Left ventricle myocardium superior (tissue), 1 donor: ENCODE measurements at regions not wholly inside any gene's neighbourhood (a gene's known extent, or its start where the extent isn't known, plus 50 kb on each side); places are given as distances from the start of the nearest gene placed in this dataset.
"Not testable (repeated sequence)": the region's sequence is repeated elsewhere in the genome, so short reads cannot be mapped to it uniquely, and the experiment has no call there.

Experiments
- ATAC-seq: fragments of 200-7000 bp; cut with Tn5 transposase; one replicate; pipeline ENCODE4 v1.9.1; 2020; ENCODE audit warnings: mild to moderate bottlenecking, moderate library complexity
- DNase-seq: peaks from one replicate; pipeline ENCODE4 v3.0.0-alpha.2; 2020
- intact Hi-C: fragments of 100-400 bp; cut with micrococcal nuclease; formaldehyde crosslinking; loops from one replicate; pipeline ENCODE4 v1.11.0; 2022
- donor health status: DM: no; HTN: yes; CAD: no; lungs with severe emphysema.

DNA sequence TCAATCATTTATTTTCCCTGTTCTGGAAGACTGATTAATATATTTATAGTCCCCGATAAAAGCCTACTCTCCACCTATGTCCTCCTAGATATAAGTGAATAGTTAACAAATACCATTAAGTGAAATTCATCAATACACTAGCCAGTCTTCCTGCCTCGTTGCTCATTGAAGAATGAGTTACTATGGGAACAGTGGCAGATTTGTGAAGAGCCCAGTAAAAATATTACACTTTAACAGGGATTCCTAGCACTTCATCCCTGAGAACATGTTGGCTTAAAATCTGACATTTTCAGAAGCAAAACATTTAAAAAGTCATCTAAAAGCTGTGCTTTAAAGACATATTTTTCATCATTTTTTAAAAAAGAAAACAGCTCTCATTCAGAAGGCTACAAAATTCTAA lies 848.7 kb upstream of the NXPH2 start:
- ATAC-seq (no peak), DNase-seq (no peak)
- intact Hi-C loops, result no loop called here

DNA sequence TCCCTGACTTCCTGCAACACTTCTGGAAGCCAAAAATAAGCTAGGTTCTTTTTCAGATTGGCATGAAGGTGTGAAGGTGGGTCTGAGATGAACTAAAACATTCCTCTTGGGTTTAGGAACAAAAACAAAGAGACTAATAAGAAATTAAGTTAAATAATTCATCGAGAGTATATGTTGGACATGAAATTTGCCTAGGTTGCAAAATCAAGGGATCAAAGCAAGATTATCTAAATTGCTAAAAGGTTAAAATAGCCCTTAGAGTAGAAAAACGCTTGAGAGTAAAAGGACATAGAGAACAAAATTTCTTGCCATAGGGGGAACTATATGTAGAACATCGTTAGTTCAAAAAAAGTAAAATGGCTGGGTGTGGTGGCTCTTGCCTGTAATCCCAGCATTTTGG lies 845.9 kb upstream of the NXPH2 start:
- DNase-seq (no peak), ATAC-seq (no peak)
- intact Hi-C loops, result no loop called here

DNA sequence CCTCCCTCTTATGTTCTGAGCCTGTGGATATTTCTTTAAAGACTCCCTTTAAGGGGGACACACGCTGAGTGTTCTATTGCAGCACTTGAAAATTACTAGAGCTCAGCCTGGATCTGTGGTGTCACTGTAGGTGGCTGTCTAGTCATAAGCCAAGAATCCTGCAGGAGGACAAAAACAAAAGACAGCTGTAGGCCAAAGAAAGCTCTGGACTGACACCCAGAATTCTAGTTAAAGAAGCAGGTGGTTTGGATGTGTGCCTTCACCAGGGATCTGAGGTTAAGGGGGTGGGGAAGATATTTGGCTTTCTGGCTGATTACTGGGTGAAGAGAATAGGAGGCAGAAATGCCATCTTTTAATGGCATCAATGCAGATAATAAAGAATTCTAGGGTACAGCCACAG lies 842.5 kb upstream of the NXPH2 start:
- intact Hi-C loops, result no loop called here
- ATAC-seq (no peak), DNase-seq (no peak)

DNA sequence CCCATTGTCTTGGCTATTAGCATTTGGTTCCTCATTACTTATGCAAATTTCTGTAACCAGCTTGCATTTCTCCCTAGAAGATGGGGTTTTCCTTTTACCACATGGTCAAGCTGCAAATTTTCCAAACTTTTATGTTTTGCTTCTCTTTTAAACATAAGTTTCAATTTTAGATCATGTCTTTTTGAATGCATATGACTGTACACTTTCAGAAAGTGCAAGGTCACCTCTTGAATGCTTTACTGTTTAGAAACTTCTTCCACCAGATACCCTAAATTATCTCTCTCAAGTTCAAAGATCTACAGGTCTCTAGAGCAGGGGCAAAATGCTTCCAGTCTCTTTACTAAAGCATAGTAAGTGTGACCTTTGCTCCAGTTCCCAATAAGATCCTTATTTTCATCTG lies 837.6 kb upstream of the NXPH2 start:
- intact Hi-C loops, result no loop called here
- no peak for ATAC-seq
- DNase-seq, result no peak

DNA sequence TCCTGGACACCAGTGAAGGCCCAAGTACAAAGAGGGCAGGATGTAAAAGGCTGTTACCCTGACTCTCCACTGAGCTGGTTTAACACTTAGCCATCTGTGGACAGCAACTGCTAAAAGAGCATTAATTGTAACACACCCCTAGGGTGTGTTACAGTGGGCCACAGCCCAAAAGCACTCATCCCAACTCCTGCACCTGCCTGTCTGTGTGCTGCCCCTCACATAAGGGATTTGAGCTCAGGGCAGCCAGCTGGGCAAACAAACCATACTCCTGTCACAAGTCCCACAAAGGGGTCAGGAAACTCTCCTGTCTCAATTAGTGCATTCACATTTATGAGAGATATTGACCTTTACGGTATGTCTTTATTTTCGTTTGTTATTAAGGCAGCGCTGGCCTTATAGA lies 833.1 kb upstream of the NXPH2 start:
- no peak for ATAC-seq
- intact Hi-C loops, result no loop called here
- no peak for DNase-seq

DNA sequence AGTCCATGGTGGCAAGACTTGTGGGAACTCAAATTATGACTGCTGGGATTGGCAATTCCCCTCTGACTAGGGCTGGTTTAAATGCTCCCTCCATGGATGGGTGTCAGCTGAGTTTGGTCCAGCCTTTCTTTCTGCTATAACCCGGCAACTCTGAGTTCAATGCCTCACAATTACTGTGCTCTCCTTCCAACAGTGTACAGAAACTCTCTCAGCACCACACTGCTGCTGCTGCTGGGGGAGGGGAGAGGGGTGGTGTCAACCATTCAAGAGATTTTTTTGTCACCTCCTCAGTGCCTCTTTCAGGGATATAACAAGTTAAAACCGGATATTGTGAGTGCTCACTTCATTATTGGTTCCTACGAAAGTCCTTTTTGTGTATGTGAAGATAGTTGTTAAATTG lies 830.3 kb upstream of the NXPH2 start:
- DNase-seq (no peak), ATAC-seq (no peak)
- intact Hi-C loops, result no loop called here

DNA sequence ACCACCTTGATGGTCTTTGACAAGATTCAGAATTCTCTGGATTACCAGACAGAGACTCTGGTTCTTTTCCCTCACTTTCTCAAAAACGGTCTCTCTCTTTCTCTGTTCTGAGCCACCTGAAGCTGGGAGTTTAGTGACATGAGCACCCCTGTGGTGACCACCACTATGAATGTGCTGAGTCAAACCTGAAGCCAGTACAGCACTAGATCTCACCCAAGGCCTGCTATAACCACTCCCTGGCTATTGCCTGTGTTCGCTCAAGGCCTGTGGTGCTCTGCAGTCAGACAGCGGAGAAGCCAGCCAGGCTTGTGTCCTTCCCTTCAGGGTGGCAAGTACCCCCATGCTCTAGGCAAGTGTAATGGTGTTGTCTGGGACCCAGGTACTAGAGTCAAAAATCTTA lies 828.9 kb upstream of the NXPH2 start:
- no peak for DNase-seq
- ATAC-seq, result no peak
- intact Hi-C loops, result no loop called here

DNA sequence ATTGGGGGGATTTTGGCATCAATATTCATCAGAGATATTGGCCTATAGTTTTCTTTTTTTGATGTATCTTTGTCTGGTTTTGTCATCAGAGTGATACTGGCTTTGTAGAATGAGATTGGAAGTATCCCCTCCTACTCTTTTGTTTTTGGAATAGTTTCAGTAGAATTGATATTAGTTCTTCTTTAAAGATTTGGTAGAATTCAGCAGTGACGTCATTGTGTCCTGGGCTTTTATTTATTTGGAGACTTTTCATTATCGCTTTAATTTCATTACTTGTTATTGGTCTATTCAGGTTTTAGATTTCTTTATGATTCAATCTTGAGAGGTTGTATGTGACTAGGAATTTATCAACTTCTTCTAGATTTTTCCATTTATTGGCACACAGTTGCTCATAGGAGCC lies 825.5 kb upstream of the NXPH2 start:
- no peak for DNase-seq
- ATAC-seq, result no peak
- intact Hi-C loops, result no loop called here

DNA sequence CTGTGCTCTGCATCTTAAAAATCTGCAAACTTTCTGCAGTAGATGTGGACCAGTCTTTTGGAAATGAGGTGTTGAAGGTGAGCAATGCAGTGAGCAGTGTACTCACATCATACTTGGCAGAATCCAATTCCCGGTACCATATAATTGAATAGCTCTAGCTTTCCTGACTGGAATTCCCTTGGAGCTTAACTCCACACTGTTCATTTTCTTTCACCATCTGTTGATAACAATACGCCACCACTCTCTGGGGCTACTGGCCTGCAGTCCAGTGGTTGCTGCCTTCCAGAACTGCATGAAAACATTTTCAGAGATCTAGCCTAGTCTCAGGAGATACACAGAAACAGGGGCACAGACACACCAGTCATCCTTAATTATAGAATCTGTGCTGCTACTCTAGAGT lies 820.0 kb upstream of the NXPH2 start:
- intact Hi-C loops, result no loop called here
- ATAC-seq, result no peak
- DNase-seq, result no peak

DNA sequence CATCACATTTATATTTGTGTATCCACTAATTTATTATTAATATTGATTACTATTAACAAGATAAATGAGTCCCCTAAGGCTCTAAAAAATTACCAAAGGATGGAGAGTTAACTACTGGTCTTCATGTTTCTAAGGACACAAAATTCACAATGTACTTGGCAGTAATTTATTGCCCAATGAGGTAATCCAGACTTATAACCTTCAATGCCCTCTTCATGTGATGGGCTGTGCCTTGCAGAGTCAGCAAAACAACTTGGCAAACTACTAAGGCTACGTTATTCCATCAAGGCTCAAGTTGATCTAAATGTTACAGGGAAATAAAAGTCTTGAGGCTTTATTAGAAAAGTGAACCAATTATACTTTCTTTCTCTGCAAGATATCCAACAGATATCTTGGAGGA lies 804.9 kb upstream of the NXPH2 start:
- intact Hi-C loops, result no loop called here
- DNase-seq (no peak), ATAC-seq (no peak)

DNA sequence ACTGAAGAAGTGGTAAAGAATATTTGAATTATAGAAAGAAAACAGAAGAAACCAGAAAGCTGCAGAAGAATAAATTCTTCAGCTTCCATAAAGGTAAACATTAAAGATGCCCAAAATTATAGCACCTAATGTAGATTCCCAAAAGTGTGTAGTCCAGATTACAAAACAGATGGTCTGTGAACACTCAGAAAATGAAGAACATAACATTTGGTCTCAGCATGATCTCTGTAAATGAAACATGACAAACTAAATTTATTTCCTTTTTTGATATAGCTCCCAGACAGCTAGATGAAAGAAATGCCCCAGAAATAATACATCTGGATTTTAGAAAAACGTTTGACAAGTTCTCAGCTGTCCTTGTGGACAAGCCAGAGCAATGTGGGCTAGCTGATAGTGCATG lies 794.2 kb upstream of the NXPH2 start:
- intact Hi-C loops, result no loop called here
- DNase-seq (no peak), ATAC-seq (no peak)

DNA sequence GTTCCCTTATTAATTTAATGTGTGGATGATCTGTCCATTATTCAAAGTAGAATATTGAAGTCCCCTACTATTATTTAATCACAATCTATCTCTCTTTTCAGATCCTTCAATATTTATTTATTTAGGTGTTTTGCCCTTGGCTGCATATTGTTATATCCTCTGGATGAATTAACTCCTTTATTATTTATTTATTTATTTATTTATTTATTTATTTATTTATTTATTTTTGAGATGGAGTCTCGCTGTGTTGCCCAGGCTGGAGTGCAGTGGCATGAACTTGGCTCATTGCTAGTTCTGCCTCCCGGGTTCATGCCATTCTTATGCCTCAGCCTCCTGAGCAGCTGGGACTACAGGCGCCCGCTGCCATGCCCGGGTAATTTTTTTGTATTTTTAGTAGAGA lies 776.6 kb upstream of the NXPH2 start:
- DNase-seq (no peak), ATAC-seq (no peak)
- intact Hi-C loops, result no loop called here

DNA sequence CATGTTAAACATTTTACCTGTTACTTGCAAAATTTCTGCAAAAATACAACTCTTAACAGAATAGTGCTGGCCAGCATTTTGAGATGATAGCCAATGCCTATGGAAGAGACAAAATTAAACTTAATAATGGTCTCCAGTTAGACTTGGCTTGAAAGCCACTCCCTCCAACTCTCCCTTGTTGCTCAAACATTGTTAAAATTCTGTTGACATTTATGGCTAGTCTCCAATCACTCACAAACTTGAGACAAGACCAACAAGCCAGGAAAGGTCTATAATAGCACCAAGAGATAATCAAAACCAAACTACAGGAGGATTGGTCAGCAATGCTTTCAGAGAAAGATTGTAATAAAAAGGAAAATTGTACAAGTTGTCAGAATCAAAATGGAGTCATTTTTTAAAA lies 770.7 kb upstream of the NXPH2 start:
- intact Hi-C loops, result no loop called here
- no peak for DNase-seq
- no peak for ATAC-seq

DNA sequence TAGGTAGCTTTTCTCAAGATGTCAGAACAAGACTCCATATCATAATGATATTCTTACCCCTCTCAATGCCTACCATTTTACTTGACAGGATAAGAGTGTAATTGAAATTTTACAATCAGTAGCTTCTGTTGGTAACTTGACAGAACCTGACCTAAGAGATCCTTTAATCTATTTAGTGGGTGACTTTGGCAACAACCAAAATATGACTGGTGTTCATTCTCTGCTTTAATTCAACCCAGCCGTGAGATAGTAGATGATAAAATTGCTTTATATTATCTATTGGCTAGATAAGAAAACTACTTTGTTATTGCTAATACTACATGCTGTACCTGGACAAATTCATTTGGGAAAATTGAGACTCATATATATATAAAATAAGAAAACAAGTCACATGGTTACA lies 770.2 kb upstream of the NXPH2 start:
- ATAC-seq (no peak), DNase-seq (no peak)
- intact Hi-C loops, result no loop called here

DNA sequence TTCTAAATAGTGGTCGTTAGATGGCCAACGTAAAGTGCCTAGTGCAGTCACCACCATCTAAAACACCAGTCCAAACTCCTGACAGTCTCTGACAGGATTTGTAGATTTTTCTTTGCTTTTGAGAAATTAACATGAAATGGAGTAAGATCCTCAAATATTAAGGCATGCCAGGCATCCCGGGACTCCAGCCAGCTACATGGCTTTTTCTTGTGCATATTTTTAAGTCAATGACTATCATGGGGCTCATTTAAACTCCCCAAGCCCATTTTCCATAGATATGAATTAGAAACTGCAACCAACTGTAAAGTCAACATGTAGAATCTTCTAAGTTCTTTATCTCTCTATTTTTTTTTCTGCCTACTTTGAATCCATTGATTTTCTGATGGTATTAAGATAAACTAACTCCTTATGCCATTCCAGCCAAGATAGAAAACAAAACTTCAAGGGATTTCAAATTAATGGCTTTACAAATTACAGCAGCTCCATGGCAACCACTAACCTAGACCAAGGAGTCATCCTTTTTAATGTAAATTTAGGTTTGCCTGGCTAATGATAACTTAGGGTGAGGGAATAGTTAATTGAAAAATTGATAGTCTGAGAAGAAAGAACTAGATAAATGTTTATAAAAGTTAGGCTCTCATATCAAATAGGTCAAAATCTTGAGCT lies 764.1 kb upstream of the NXPH2 start:
- ATAC-seq (no peak), DNase-seq (no peak)
- intact Hi-C loops, result no loop called here

DNA sequence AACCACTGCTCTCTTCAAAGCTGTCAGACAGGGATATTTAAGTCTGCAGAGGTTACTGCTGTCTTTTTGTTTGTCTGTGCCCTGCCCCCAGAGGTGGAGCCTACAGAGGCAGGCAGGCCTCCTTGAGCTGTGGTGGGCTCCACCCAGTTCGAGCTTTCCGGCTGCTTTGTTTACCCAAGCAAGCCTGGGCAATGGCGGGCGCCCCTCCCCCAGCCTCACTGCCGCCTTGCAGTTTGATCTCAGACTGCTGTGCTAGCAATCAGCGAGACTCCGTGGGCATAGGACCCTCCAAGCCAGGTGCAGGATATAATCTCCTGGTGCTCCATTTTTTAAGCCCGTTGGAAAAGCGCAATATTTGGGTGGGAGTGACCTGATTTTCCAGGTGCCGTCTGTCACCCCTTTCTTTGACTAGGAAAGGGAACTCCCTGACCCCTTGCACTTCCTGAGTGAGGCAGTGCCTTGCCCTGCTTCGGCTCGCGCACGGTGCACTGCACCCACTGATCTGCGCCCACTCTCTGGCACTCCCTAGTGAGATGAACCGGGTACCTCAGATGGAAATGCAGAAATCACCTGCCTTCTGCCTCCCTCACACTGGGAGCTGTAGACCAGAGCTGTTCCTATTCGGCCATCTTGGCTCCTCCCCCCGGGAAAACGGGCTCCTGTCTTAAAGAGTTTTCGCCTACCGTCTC lies 758.3 kb upstream of the NXPH2 start:
- DNase-seq, intact Hi-C loops, ATAC-seq: not testable (repeated sequence)

DNA sequence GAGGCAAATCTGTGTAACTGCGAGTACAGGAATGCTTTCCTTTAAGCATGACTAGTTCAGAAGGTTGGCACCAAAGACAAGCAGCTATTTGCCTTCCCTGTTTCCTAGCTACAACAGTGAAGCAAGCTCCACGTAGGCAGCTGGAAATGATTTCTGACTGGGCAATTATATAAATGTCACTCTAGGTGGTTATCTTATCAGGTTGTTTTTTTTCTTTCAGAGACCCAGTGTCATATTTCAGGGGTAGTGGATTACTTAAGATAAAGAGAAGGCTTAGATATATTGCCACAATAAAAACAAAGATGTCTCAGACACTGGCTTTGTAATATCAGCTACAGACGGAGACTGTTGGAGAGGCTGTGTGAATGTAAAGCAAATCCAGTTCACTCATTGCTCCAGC lies 748.9 kb upstream of the NXPH2 start:
- intact Hi-C loops, result no loop called here
- DNase-seq, result no peak
- no peak for ATAC-seq

DNA sequence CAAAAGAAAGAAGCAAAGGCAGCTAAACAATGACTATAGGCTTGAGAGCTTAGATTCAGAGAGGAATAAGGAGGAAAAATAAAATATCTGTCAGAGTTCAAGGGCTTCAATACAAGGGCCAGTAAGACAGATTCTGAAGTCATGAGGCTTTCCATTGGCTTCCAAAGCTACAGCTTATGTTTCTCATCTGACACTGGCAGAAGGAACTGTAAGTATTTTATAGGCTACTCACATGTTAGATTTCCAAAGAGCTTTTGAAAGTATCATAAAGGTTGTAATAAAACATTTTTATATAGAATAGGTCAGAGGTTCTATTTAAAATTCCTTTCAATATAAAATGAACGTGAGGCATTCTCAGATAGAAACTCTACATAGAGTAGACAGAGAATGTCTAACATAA lies 746.6 kb upstream of the NXPH2 start:
- ATAC-seq (no peak), DNase-seq (no peak)
- intact Hi-C loops, result no loop called here

DNA sequence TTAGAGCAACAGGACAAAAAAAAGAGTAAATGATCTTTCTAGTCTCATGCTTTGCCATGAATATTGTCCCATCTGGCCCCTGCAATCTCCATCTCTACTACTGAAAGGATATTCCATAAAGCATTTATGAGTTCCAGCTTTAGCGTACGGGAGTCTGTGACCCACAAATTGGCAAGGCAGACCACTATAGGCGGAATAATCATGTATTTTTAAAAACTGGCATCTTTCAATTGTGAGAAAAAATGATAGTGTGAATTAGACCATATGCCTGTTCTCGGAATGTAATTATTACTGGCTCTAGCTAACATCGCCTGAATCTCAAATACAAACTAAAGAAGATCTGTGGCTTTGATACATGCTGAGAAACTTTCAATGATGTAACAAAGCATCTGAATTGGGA lies 738.1 kb upstream of the NXPH2 start:
- no peak for ATAC-seq
- intact Hi-C loops, result no loop called here
- no peak for DNase-seq

DNA sequence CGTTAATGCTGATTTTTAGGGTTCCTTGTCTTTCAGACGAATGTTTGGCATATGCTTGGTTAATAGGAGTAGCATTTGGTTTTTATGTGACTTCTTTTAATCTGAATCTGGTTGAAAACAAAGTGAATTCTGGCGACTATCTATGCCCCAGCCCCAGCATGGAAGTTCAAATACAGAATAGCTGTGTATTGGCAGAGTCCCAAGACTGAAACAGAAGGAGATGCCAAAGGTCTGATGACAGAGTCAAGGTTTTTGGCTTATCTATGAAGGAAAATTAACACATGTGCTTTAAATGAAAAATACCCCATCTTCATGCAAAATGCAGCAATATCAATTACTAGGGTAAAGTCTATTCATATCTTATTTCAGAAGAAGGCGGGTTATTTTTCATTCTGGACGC lies 734.8 kb upstream of the NXPH2 start:
- ATAC-seq, result no peak
- no peak for DNase-seq
- intact Hi-C loops, result no loop called here

DNA sequence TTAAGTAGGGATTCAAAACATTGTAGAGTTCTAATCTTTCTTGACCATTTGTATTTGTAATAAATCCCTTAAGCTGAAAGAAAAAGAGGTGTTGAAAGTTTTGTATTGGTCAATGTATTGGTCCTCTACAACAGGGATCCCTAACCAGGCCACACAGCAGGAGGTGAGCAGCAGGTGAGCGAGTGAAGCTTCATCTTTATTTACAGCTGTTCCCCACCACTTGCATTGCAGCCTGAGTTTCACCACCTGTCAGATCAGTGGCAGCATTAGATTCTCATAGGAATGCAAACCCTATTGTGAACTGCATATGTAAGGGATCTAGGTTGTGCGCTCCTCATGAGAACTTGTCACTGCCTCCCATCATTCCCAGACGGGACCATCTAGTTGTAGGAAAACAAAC lies 715.7 kb upstream of the NXPH2 start:
- ATAC-seq, result no peak
- no peak for DNase-seq
- intact Hi-C loops, result no loop called here
